B cell (primary cell): ENCODE measurements at regions not wholly inside any gene's neighbourhood (a gene's known extent, or its start where the extent isn't known, plus 50 kb on each side); places are given as distances from the start of the nearest gene placed in this dataset.

Experiments used
- ATAC-seq: fragments of 200-7000 bp; cut with Tn5 transposase; one replicate; pipeline ENCODE4 v1.10.0; 2021; ENCODE audit warnings: low read depth, mild to moderate bottlenecking, moderate number of reproducible peaks, moderate library complexity
- CTCF ChIA-PET: fragments of 350-600 bp; sonication (Branson Sonifier 250); formaldehyde crosslinking; loops from one replicate; lab custom pipeline; 2021; ENCODE audit warnings: antibody characterized with exemption, inconsistent platforms; lab: Charles Lee
- POLR2A ChIA-PET: fragments of 350-600 bp; sonication (Branson Sonifier 250); formaldehyde crosslinking; loops from one replicate; lab custom pipeline; 2021; ENCODE audit warnings: antibody characterized with exemption; lab: Charles Lee
- DNase-seq: peaks from one replicate; pipeline ENCODE4 v3.0.0; 2013
- H2AFZ ChIP-seq: 2 replicates; pipeline ENCODE4 v1.6.1; 2012; ENCODE audit warnings: mild to moderate bottlenecking, low read depth, low read length; ENCODE audit not compliant: insufficient read depth, poor library complexity, severe bottlenecking
- H3K27ac ChIP-seq, 2 donors: 1 replicate in 1 of 2; 2 replicates in 1 of 2; pipeline ENCODE4 v1.5.1; 2012 to 2013; ENCODE audit warnings: low read length in 2 of 2, mild to moderate bottlenecking in 2 of 2, moderate library complexity in 1 of 2
- H3K27me3 ChIP-seq, 4 experiments: fragments of 200-600 bp in 1 of 4; sonication (generic) in 1 of 4; replicated peaks in 1 of 4; 1 replicate in 2 of 4; 2 replicates in 2 of 4; pipeline versions ENCODE4 v1.6.1 to v1.7.0; 2013 to 2016; ENCODE audit warnings: low read length in 3 of 4, mild to moderate bottlenecking in 2 of 4, mixed read lengths in 1 of 4, moderate library complexity in 1 of 4; ENCODE audit not compliant: insufficient read depth in 4 of 4, control insufficient read depth in 3 of 4; ENCODE audit errors: control extremely low read depth in 1 of 4
- H3K36me3 ChIP-seq, 2 experiments: replicated peaks in 1 of 2; 1 replicate in 1 of 2; 2 replicates in 1 of 2; pipeline versions ENCODE4 v1.6.1 to v1.7.1; 2013; ENCODE audit warnings: low read length in 1 of 2; ENCODE audit not compliant: insufficient read depth in 2 of 2, control insufficient read depth in 1 of 2; ENCODE audit errors: control extremely low read depth in 1 of 2, extremely low read depth in 1 of 2
- H3K4me1 ChIP-seq, 2 donors: fragments of 200-600 bp in 1 of 2; sonication (generic) in 1 of 2; 1 replicate in 1 of 2; 2 replicates in 1 of 2; pipeline versions ENCODE4 v1.5.1 to v1.6.1; 2013 to 2017; ENCODE audit warnings: low read length in 2 of 2; ENCODE audit not compliant: control insufficient read depth in 2 of 2, insufficient read depth in 2 of 2
- H3K4me2 ChIP-seq: replicated peaks from 2 replicates; pipeline ENCODE3; 2012; ENCODE audit warnings: mild to moderate bottlenecking, low read depth, low read length; ENCODE audit not compliant: poor library complexity, severe bottlenecking
- H3K4me3 ChIP-seq, 5 experiments: fragments of 200-600 bp in 1 of 5; sonication (generic) in 1 of 5; 1 replicate in 3 of 5; 2 replicates in 2 of 5; pipeline versions ENCODE4 v1.5.1 to v1.7.0; 2011 to 2016; ENCODE audit warnings: low read length in 4 of 5, mild to moderate bottlenecking in 4 of 5, low read depth in 2 of 5, control low read depth in 1 of 5, moderate library complexity in 1 of 5; ENCODE audit not compliant: insufficient read depth in 1 of 5; ENCODE audit errors: control extremely low read depth in 1 of 5, extremely low read depth in 1 of 5
- H3K79me2 ChIP-seq: fragments of 200-600 bp; sonication (generic); one replicate; pipeline ENCODE4 v1.6.0; 2016; ENCODE audit warnings: low read length; ENCODE audit not compliant: control insufficient read depth, insufficient read depth
- H3K9ac ChIP-seq: fragments of 200-600 bp; sonication (generic); 2 replicates; pipeline ENCODE4 v1.6.1; 2017; ENCODE audit warnings: mild to moderate bottlenecking, low read length, moderate library complexity
- H3K9me3 ChIP-seq, 3 donors: one replicate each; pipeline versions ENCODE4 v1.6.1 to v1.7.1; 2013; ENCODE audit warnings: low read length in 2 of 3; ENCODE audit not compliant: control insufficient read depth in 2 of 3, insufficient read depth in 1 of 3; ENCODE audit errors: control extremely low read depth in 1 of 3
- H4K20me1 ChIP-seq: 2 replicates; pipeline ENCODE4 v1.6.0; 2012; ENCODE audit warnings: mild to moderate bottlenecking, low read length; ENCODE audit not compliant: insufficient read depth, control insufficient read depth, poor library complexity, severe bottlenecking
- H3K27ac Mint-ChIP-seq: one replicate; pipeline ENCODE4 v1.8.0; 2021; ENCODE audit warnings: mixed read lengths
- H3K27me3 Mint-ChIP-seq: one replicate; pipeline ENCODE4 v1.8.0; 2021; ENCODE audit warnings: mixed read lengths
- H3K4me1 Mint-ChIP-seq: one replicate; pipeline ENCODE4 v1.8.0; 2021; ENCODE audit warnings: mixed read lengths
- H3K4me3 Mint-ChIP-seq: one replicate; pipeline ENCODE4 v1.8.0; 2021; ENCODE audit warnings: mixed read lengths
- H3K9me3 Mint-ChIP-seq: one replicate; pipeline ENCODE4 v1.8.0; 2022; ENCODE audit warnings: mixed read lengths; ENCODE audit not compliant: insufficient read depth
- EZH2 ChIP-seq: IDR thresholded peaks from 2 replicates; pipeline ENCODE4 v1.6.1; 2012; ENCODE audit warnings: borderline replicate concordance, low read depth, mild to moderate bottlenecking, moderate library complexity, low read length; ENCODE audit not compliant: insufficient read depth, poor library complexity, severe bottlenecking
- WGBS: methylation state at CpG from one replicate; pipeline ENCODE4 v1.1.5; 2013; ENCODE audit warnings: missing lambda C conversion rate; ENCODE audit not compliant: insufficient coverage; 5-methylcytosine and 5-hydroxymethylcytosine counted together
- intact Hi-C: fragments of 100-400 bp; cut with micrococcal nuclease; formaldehyde crosslinking; loops from one replicate; pipeline ENCODE4 v1.10.0; 2022
- TF ChIP-seq, protein P1 (sequence below): fragments of 200-600 bp; IDR thresholded peaks from one replicate; pipeline ENCODE4 v1.8.0; 2022; ENCODE audit warnings: antibody characterized with exemption, mild to moderate bottlenecking

DNA sequence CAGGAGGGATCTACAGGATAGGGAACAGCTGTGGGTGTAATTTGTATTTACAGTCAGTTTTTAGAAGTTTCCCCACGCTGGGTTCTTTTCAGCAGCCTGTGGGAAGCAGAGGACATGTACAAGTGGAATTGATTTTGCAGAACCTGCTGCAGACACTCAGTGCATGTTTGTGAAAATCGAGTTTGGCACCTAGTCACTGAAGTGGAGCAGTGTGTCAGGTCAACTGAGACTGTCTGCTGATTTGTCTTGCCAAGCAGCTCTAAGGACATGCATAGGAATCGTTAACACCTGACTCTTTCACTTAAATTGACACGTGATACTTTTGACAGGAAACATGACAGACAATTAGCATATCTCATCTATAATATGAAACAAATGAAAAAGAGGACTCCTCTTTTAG is 416.6 kb downstream of the TMX3 start:
- H3K9ac ChIP-seq = no peak overlapping the region
- no peaks in the 10 kb centered on the region for H3K79me2 ChIP-seq
- WGBS = 70% methylated on average over 3 of the region's 4 CpGs
- ChIA-PET POLR2A (no interaction called here), CTCF (no interaction called here)
- H3K27ac ChIP-seq = no peak overlapping the region
- no peak overlapping the region for H3K4me2 ChIP-seq
- intact Hi-C loops = no loop called here
- TF ChIP-seq, protein P1, sequence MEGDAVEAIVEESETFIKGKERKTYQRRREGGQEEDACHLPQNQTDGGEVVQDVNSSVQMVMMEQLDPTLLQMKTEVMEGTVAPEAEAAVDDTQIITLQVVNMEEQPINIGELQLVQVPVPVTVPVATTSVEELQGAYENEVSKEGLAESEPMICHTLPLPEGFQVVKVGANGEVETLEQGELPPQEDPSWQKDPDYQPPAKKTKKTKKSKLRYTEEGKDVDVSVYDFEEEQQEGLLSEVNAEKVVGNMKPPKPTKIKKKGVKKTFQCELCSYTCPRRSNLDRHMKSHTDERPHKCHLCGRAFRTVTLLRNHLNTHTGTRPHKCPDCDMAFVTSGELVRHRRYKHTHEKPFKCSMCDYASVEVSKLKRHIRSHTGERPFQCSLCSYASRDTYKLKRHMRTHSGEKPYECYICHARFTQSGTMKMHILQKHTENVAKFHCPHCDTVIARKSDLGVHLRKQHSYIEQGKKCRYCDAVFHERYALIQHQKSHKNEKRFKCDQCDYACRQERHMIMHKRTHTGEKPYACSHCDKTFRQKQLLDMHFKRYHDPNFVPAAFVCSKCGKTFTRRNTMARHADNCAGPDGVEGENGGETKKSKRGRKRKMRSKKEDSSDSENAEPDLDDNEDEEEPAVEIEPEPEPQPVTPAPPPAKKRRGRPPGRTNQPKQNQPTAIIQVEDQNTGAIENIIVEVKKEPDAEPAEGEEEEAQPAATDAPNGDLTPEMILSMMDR = no peak
- TF ChIP-seq EZH2 = no peak
- H3K4me3 Mint-ChIP-seq = no peak overlapping the region
- DNase-seq = no peak
- H3K4me1 Mint-ChIP-seq = no peaks in the 10 kb centered on the region
- H3K36me3 ChIP-seq = no peaks in the 10 kb centered on the region
- no peak overlapping the region for H3K4me3 ChIP-seq
- no peaks in the 10 kb centered on the region for H3K27me3 ChIP-seq
- no peak overlapping the region for H3K27ac Mint-ChIP-seq
- no peak for ATAC-seq
- H2AFZ ChIP-seq = no peak overlapping the region
- no peaks in the 10 kb centered on the region for H3K9me3 ChIP-seq
- no peaks in the 10 kb centered on the region for H3K9me3 Mint-ChIP-seq
- no peaks in the 10 kb centered on the region for H3K4me1 ChIP-seq
- no peaks in the 10 kb centered on the region for H4K20me1 ChIP-seq
- no peaks in the 10 kb centered on the region for H3K27me3 Mint-ChIP-seq

DNA sequence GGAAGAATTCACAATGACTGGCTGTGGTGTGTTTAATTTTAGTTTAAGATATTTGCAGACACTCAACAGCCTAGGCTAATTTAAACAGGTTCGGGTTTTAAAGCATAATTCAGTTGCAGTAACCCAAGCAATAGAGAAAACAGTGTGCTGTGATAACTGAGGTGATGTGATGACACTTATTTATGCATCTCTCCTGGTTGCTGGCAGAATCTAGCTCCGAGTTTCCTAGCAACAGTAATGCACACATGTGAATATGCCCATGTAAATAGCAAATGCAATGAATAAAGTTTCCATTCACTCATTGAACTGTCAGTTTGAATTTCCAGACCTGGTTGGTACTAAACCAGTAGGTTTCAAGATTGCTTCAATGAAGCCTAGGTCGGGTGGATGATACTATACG is 426.5 kb downstream of the TMX3 start:
- H3K27ac ChIP-seq = no peak overlapping the region
- H3K9ac ChIP-seq = no peak overlapping the region
- no peaks in the 10 kb centered on the region for H3K27me3 ChIP-seq
- DNase-seq (no peak), ATAC-seq (no peak)
- H3K79me2 ChIP-seq = no peaks in the 10 kb centered on the region
- no peaks in the 10 kb centered on the region for H3K9me3 ChIP-seq
- no peak overlapping the region for H2AFZ ChIP-seq
- intact Hi-C loops = no loop called here
- Mint-ChIP-seq H3K4me3 (no peak overlapping the region), H3K27ac (no peak overlapping the region), H3K27me3 (no peaks in the 10 kb centered on the region), H3K4me1 (no peaks in the 10 kb centered on the region), H3K9me3 (peaks cover 3% of the 10 kb centered on the region)
- H3K4me3 ChIP-seq = no peak overlapping the region
- TF ChIP-seq, protein P1 = no peak
- no peak for TF ChIP-seq EZH2
- WGBS = 77% methylated on average over 2 of the region's 4 CpGs
- CTCF ChIA-PET = no interaction called here
- no peak overlapping the region for H3K4me2 ChIP-seq
- H4K20me1 ChIP-seq = no peaks in the 10 kb centered on the region
- no peaks in the 10 kb centered on the region for H3K4me1 ChIP-seq
- H3K36me3 ChIP-seq = no peaks in the 10 kb centered on the region
- POLR2A ChIA-PET = no interaction called here
